ENCODE measurements at regions not wholly inside any gene's neighbourhood (a gene's known extent, or its start where the extent isn't known, plus 50 kb on each side); places are given as distances from the start of the nearest gene placed in this dataset.
A peak's percentile ranks its signal among the peaks of the same experiment; 100 is the strongest.
"Not testable (repeated sequence)": the region's sequence is repeated elsewhere in the genome, so short reads cannot be mapped to it uniquely, and the experiment has no call there.

DNA sequence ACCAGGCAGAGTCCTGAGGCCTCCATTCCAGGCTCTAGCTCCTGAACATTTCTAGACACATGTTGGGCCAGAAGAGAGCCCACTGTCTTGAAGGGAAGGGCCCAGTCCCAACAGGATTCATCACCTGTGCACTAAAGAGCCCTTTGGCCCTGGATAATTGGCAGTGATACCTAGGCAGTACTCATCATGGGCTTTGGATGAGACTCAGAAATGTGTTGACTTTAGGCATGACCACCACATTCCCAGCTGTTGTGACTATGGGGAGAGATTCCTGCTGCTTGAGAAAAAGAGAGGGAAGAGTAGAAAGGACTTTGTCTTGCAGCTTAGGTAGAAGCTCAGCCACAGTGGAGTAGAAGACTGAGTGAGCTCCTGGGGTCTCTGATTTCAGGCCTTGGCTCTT is 138.4 kb upstream of the DAPK1 start:
- FAIRE-seq (no peak), DNase-seq (ENCODE audit: low spot score) (no peak)

DNA sequence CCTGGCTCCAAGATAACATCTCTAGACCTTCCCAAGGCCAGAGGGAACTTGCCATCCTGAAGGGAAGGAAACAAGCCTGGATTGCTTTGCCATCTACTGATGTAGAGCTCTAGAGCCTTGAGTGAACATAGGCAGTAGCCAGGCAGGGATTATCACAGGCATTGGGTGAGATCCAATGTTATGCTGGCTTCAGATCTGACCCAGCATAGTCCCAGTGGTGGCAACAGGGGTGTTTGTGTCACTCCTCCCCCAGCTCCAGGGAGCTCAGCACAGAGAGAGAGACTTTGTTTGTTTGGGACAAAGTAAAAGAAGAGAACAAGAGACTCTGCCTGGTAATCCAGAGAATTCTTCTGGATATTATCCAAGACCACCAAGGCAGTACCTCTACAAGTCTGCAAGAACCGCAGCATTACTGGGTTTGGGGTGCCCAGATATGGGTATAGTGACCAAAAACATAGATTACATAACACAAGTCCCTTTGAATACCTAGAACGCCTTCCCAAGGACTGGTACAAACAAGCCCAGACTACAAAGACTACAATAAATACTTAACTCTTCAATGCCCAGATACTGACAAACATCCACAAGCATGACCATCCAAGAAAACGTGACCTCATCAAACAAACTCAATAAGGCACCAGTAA is 137.6 kb upstream of the DAPK1 start:
- FAIRE-seq (no peak), DNase-seq (ENCODE audit: low spot score) (no peak)

DNA sequence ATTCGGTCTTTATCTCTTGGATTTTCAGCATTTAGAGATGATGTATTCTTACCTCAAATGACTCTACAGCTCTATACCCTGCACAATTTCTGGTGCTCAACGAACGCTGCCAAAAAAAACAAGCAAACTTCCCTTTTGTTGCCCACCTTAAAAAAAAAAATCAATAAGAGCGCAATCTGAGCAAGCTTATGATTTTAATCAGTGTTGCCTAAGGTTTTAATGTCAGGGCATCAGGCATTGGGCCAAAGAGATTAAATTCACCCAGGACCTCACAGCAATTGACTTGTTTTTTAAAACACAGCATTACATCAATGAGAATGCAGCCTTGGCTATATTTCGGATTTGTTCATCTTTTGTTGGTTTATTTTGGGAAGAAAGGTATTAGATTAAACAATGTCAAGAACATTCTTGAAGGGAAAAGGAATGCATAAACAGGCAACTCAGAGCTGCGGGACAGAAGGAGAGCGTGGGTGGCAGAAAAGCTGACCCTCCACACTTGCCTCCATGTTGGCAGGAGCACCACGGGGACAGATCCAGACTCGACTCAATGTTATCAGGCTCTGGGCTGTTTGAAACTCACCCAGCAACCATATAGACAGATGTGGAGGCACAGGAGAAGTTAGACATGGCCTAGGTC is 127.5 kb upstream of the DAPK1 start:
- DNase-seq (ENCODE audit: low spot score) (no peak), FAIRE-seq (no peak)

DNA sequence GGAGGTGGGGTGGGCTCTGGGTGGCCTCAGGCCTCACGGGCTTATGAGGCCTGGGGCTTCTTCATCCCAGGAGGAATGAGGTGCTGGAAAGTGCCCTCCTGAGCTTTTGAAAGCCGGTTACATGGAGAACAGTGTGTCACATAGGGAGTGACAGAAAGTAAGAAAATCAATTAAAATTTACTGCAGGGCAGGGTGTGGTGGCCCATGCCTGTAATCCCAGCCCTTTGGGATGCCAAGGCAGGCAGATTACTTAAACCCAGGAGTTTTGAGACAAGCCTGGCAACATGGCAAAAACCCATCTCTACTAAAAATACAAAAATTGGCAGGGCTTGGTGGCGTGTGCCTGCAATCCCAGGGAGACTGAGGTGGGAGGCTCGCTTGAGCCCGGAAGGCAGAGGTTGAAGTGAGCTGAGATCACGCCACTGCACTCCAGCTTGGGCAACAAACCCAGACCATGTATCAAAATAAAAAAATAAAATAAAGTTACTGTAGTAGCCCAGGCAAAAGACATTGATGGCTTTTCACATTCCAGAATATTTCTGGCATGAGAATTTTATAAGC is 125.8 kb upstream of the DAPK1 start:
- no peak for FAIRE-seq

DNA sequence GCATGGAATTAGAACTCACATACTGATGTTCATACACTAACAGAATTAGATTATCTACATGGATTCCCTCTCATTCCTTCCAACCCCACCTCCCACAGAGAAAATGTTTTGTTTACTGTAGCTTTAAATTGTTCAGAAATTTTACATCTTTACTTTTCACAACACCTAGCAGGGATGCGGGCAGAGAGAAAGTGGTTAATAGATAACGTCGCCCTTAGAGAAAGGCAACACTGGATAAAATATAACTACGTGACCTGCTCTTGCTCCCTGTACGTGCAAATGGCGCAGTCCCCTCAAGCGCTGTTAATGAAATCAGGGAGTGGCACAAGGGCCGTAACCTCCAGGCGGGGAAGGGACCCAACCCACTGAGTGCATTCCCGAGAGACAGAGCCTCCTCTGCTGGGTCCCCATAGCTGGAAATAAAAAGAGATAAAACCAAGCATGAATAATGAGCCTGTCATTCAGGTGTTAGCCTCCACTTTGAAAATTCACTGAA is 125.3 kb upstream of the DAPK1 start:
- DNase-seq (ENCODE audit: low spot score) (no peak), FAIRE-seq (no peak)

More for the DNA sequence above, 125.8 kb upstream of the DAPK1 start:
- no peak for DNase-seq (ENCODE audit: low spot score)

DNA sequence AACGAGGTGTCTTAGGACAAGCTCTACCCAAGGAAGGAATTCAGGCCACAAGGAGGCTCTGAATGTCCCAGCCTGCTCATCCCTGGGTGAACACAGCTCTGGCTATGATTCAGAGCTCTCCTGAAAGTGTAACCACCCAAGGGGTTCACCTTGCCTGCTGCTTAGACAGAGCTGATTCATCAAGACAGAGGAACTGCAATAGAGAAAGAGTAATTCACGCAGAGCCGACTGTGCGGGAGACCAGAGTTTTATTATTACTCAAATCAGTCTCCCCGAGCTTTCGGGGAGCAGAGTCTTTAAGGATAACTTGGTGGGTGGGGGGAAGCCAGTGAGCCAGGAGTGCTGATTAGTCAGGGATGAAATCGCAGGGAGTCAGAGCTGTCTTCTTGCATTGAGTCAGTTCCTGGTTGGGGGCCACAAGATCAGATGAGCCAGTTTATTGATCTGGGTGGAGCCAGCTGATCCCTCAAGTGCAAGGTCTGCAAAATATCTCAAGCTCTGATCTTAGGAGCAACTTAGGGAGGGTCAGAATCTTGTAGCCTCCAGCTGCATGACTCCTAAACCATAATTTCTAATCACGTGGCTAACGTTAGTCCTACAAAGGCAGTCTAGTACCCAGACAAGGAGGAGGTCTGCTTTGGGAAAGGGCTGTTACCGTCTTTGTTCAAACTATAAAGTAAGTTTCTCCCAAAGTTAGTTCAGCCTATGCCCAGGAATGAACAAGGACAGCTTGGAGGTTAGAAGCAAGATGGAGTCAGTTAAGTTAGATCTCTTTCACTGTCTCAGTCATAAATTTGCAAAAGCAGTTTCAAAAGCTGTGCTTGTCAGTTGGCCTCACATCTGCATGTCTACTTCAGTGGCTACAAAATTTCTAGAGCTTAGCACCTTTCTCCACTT is 123.4 kb upstream of the DAPK1 start:
- not testable (repeated sequence) for FAIRE-seq
- DNase-seq (ENCODE audit: low spot score) = peak; percentile 55

DNA sequence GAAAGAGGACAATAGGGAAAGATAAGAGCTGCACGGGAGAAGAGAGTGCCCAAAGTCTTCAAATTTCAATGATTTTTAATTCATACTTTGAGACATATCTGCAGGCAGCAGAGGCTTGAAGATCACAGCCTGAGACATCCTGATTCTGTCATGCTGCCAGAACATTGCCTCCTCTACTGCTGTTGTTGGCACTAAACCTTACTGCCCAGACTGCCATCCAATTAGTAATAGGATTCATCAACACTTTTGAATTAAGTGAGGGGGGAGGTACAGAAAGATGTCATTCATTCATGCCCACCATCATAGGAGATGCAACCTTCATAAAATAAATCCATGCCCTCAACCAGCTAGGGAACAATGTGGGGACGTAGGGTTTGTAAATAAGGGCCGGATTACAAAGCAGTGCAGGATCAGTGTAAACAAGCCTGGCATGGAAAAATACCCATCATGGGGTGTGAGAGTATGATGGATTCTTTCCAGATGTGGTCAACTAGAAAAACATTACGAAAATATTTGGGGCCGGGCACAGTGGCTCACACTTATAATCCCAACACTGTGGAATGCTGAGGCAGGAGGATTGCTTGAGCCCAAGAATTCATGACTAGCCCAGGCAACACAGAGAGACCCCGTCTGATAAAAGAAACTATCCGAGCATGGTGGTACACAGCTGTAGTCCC is 122.1 kb upstream of the DAPK1 start:
- FAIRE-seq (no peak), DNase-seq (ENCODE audit: low spot score) (peak; percentile 61)

DNA sequence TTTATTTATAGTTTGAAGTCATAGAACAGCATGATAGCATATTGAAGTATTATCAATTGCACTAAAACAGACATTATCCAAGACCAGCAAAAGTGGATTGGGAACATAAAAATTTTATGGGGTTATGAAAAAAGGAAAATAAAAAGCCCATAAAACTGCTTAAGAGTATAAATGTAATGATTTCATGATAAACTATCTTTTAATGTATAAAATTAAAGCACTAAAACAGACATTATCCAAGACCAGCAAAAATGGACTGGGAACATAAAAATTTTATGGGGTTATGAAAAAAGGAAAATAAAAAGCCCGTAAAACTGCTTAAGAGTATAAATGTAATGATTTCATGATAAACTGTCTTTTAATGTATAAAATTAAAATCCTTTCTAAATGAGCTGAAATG is 119.0 kb upstream of the DAPK1 start:
- DNase-seq (ENCODE audit: low spot score) (no peak), FAIRE-seq (no peak)

DNA sequence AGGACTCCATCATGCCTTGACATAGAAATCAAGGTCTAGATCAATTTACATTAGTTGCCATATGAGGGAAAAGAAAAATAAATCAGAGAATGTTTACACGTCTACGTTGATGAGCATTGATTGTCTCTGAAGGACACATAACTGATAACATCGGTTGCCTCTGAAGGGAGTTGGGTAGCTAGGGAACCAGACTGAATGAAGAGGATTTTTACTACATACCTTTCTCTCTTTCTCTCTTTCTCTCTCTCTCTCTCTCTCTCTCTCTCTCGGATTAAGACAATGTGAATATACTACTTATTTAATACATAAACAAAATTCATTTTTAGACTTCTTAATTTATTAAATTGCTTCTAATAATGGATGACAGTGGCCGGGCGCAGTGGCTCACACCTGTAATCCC is 118.4 kb upstream of the DAPK1 start:
- FAIRE-seq (no peak), DNase-seq (ENCODE audit: low spot score) (no peak)

DNA sequence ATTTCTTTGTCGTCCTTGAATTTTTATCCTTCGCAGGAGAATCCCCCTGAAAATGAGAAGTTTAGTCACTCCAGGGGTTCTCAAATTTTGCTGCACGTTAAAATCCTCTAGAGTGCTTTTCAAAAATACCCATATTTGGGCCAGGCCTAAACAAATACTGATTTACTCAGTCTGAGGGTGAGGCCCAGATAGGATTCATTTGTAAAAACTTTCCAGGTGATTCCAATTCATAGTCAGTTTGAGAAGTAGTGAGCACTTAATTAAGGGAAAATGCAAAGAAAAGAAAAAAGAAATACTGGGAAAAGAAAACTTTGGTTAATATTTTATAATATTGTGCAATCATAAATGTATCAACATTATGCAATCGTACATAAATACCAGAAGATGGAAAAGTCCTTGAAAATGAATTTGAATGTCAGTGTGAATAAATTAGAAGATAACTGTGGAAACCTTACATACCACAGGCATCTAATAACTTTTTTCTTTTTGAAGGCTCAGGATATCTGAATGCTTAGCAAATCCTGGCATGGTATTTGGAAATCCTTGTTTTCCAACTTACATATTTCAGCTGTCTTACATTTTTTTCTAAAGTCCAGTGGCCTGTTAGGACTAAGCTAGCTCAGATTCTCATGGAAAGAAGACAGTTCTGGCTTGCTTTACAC is 116.5 kb upstream of the DAPK1 start:
- FAIRE-seq = no peak
- no peak for DNase-seq (ENCODE audit: low spot score)

DNA sequence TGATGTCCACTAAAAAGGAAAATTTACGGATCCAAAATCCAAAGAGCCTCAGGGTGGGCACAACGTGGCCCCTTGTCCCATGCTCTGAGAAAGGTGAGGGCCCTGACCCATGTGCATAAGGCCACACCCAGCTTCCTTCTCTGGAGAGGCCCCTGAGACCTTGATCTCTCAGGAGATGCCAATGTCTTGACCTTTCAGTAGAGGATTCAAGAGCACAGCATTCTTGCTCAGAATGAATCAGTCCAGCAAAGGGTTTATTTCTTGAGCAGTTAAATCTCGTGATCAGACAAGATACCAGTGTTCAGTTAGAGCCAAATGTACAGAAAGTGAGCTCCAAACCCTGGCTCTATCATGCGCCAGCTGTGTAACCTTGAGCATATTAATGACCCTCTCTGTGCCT is 115.9 kb upstream of the DAPK1 start:
- FAIRE-seq = no peak
- no peak for DNase-seq (ENCODE audit: low spot score)

DNA sequence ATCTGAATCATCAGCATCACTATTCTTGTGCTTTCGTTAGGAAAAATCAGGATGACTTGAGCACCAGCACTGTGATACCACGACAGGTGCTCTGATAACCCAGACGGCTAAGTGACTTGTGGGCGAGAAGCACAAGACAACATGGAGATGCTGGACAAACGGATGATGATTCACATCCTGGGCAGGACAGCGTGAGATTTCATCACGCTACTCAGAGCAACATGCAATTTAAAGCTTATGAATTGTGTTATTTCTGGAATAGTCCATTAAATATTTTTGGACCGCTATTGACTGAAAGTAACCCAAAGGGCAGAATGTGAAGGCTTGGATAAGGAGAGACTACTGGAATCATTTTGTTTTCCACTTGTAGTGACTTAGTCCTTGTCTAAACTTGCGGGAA is 114.8 kb upstream of the DAPK1 start:
- no peak for FAIRE-seq

DNA sequence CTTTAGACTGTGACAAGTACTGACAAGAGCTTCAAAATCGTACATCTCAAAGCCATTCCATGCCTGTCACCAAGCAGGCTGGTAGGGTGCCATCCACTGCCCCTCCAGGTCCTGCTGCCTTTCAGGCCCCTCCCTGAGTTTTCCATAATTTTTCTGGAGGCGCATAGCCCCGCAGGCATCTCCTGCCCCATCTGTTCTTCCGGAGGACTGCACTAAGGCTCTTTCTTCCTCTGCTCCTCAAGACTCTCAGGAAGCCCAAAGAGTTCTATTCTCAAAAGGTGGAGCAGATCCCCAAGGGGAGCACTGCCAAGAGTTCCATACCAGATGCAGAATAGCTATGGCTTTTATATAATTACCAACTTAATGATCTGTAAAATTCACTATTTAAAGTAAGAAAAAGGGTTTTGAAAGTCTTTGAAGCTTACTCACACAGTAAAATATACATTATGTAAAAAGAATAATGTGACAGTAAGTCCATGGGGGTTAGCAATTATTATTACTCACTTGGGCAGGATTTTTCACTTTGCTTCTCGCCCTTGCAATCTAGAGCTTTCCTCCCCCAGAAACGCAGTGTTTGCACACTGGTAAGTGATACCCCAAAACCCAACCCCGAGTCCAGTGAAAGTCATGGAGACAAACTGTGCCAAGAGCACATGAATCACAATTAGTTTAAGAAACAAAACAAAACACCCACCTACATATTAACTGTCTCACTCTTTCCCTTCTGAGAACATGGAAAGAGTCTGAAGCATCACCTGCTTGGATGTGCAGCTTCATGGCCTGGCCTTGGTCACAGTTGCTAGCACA is 114.1 kb upstream of the DAPK1 start:
- DNase-seq (ENCODE audit: low spot score) = no peak
- FAIRE-seq = no peak

More for the DNA sequence above, 114.8 kb upstream of the DAPK1 start:
- no peak for DNase-seq (ENCODE audit: low spot score)

DNA sequence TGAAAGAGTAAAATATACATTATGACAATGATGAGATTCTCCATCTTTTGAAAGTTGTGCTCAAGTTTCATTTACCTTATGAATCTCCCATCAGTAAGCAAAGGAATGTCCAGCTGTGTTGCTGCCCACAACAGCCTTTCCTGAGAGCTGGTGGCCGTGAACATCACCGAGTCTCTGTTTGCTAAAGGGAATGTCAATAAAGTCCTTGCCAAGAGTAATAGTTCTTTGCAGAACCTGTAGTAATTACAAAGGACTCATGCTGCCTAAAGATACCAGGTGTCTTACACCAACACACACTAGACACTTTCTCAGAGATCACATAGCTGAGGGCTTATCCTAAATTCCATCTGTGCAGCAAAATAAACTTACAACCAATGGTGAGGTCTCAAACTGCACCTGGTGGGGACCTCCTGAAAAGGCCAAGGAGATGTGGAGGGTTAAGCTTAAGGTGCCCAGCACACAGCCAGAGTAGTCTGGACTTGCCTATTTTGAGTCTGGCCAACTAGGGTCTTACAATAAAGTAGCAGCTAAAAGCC is 111.1 kb upstream of the DAPK1 start:
- FAIRE-seq = no peak

DNA sequence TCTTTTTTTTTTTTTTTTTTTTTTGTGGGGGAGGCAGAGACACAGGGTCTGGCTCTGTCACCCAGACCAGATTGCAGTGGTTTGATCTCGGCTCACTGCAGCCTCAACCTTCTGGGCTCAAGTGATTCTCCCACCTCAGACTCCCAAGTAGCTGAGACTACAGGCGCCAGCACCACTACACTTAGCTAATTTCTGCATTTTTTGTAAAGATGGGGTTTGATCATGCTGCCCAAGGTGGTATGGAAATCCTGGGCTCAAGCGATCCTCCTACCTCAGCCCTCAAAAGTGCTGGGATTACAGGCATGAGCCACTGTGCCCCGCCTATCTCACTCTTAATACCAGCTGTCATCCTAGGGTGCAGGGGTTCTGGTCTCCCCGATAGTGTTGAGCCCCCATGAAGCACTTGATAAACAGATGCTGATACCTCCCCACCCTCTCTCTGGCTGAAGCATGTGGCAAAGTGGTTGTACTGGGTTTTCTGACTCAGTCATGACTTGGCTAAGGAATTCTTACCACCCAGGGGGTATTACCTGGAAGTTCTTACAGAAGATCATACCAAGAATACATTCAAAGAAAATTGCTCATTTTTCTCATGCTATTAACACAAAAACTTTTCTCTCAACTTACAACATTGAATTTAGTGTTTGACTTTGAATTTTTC is 110.2 kb upstream of the DAPK1 start:
- DNase-seq (ENCODE audit: low spot score) (no peak), FAIRE-seq (no peak)

More for the DNA sequence above, 111.1 kb upstream of the DAPK1 start:
- DNase-seq (ENCODE audit: low spot score) = no peak

DNA sequence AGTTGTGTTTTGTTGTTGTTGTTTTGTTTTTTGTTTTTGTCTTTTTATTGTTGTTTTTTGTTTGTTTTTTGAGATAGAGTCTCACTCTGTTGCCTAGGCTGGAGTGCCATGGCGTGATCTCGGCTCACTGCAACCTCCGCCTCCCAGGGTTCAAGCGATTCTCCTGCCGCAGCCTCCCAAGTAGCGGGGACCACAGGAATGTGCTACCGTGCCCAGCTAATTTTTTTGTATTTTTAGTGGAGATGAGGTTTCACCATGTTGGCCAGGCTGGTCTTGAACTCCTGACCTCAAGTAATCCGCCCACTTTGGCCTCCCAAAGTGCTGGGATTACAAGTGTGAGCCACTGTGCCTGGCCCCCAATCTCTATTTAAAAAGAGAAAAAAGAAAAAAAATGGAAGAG is 109.0 kb upstream of the DAPK1 start:
- DNase-seq (ENCODE audit: low spot score); FAIRE-seq: not testable (repeated sequence)

DNA sequence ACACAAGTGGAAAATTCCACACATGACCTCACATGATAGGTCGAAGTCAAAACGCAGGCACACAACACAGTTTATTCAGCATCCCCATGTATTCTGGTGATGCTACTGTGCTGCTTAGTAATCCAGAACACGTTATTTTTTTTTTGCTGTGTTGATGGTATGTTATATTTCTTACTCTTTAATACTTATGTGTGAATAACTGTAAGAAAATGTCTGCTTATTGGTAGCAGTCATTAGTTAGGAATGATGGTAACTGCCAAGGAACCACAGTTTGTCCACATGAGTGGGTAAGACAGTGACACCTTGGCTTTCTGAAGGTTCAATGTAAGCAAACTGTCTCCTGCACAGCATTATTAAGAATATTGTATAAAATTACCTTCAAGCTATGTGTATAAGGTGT is 107.7 kb upstream of the DAPK1 start:
- DNase-seq (ENCODE audit: low spot score) (no peak), FAIRE-seq (no peak)

DNA sequence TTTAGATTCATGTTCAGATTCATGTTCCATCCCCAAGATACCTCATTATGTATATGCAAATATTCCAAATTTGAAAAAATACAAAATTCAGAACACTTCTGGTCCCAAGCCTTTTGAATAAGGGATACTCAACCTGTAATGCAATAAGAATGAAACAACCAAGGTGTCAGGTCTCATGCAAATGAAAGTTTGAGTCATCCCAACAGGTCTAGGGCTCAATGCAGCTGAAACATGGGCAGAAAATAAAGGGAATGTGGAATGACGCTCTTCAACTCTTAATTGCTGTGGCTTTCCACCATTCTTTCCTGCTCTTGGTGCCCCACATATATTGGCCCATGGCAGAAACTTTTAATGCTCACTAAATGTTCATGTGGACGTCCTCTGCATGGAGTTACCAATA is 107.3 kb upstream of the DAPK1 start:
- DNase-seq (ENCODE audit: low spot score) (no peak), FAIRE-seq (no peak)

DNA sequence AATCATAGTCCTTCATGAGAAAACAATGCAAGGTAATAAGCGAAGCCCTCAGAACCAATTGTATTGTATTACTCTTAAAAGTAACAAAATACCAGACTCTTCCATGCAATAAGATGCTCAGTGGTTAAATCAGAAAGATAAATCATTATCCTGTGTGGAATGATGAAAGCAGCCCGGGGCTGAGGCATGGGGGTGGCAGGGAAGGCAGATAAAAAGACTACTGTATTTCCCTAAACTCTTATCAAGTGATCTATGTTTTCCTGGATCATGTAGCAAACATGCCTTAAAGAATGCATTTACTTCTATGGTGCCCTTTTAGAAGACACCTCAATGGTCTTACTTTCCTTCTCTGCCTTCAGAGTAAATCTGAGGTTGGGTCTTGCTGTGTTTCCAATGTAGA is 105.6 kb upstream of the DAPK1 start:
- FAIRE-seq (no peak), DNase-seq (ENCODE audit: low spot score) (no peak)
